GM18858 (cell line): ENCODE measurements at regions not wholly inside any gene's neighbourhood (a gene's known extent, or its start where the extent isn't known, plus 50 kb on each side); places are given as distances from the start of the nearest gene placed in this dataset.

Source experiments
- ATAC-seq: cut with Tn5 transposase; IDR thresholded peaks from one replicate; pipeline ENCODE4 v1.9.1; 2021; ENCODE audit not compliant: unreplicated experiment

GRCh38 chr11:112457532-112457931, 196.9 kb upstream of the PLET1 start:
- no peak for ATAC-seq

- no peak for ATAC-seq
Measured at GRCh38 chr11:112459001-112459400, 198.3 kb upstream of the PLET1 start.

GRCh38 chr11:112460141-112460540, 199.5 kb upstream of the PLET1 start:
- ATAC-seq = no peak

GRCh38 chr11:112464949-112465348, 204.3 kb upstream of the PLET1 start:
- no peak for ATAC-seq

GRCh38 chr11:112465433-112466024, 204.9 kb upstream of the PLET1 start:
- ATAC-seq = no peak

GRCh38 chr11:112467721-112468120, 207.1 kb upstream of the PLET1 start:
- no peak for ATAC-seq

GRCh38 chr11:112469376-112469775, 208.7 kb upstream of the PLET1 start:
- no peak for ATAC-seq

- no peak for ATAC-seq
Measured at GRCh38 chr11:112470355-112470754, 209.7 kb upstream of the PLET1 start.

- ATAC-seq = no peak
Measured at GRCh38 chr11:112471731-112472130, 211.1 kb upstream of the PLET1 start.

- ATAC-seq = no peak
Measured at GRCh38 chr11:112477152-112477551, 216.5 kb upstream of the PLET1 start.

- no peak for ATAC-seq
Measured at GRCh38 chr11:112477581-112478317, 217.1 kb upstream of the PLET1 start.

- ATAC-seq = no peak
Measured at GRCh38 chr11:112478806-112479205, 218.1 kb upstream of the PLET1 start.

- ATAC-seq = no peak
Measured at GRCh38 chr11:112481431-112481830, 220.8 kb upstream of the PLET1 start.

GRCh38 chr11:112481893-112482292, 221.2 kb upstream of the PLET1 start:
- no peak for ATAC-seq

- no peak for ATAC-seq
Measured at GRCh38 chr11:112485280-112485679, 224.6 kb upstream of the PLET1 start.

GRCh38 chr11:112497826-112498225, 237.2 kb upstream of the PLET1 start:
- ATAC-seq = no peak

- no peak for ATAC-seq
Measured at GRCh38 chr11:112498701-112499100, 238.0 kb upstream of the PLET1 start.

- no peak for ATAC-seq
Measured at GRCh38 chr11:112499153-112499880, 238.7 kb upstream of the PLET1 start.

- no peak for ATAC-seq
Measured at GRCh38 chr11:112499881-112500204, 239.2 kb upstream of the PLET1 start.

- no peak for ATAC-seq
Measured at GRCh38 chr11:112503410-112503809, 242.8 kb upstream of the PLET1 start.

GRCh38 chr11:112504056-112504455, 243.4 kb upstream of the PLET1 start:
- ATAC-seq = no peak

GRCh38 chr11:112506852-112507251, 246.2 kb upstream of the PLET1 start:
- ATAC-seq = no peak
